Fibroblast of the conjunctiva (primary cell): ENCODE measurements at regions not wholly inside any gene's neighbourhood (a gene's known extent, or its start where the extent isn't known, plus 50 kb on each side); places are given as distances from the start of the nearest gene placed in this dataset.
"Not testable (repeated sequence)": the region's sequence is repeated elsewhere in the genome, so short reads cannot be mapped to it uniquely, and the experiment has no call there.

Experiments used
- DNase-seq: peaks from one replicate; pipeline ENCODE4 v3.0.0-alpha.2; 2010; ENCODE audit warnings: low read depth

DNA sequence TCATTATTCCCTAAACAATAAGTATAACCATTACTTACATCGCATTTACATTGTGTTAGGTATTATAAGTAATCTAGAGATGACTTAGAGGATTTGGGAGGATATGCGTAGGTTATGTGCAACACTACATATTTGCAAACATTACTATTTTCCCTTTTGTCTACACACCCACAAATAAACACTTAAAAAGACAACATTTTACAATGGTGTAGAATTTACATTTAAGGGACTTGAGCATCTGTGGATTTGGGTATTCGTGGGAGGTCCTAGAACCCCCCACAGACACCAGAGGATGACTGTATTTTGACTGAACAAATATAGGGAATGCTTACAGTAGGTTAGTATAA is 220.2 kb upstream of the MYO3A start:
- DNase-seq = no peak

DNA sequence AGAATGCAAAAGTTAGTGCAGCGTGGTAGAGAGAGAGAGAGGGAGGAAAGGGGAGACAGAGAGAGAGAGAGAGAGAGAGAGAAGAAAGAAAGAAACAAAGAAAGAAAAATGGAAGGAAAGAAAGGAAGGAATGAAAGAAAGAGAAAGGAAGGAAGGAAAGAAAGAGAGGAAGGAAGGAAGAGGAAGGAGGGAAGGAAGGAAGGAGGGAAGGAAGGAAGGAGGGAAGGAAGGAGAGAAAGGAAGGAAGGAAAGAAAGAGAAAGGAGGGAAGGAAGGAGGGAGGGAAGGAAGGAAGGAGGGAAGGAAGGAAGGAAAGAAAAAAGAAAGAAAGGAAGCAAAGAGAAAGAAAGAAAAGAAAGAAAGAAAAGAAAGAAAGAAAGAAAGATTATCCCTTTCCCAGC is 209.8 kb upstream of the MYO3A start:
- no peak for DNase-seq

DNA sequence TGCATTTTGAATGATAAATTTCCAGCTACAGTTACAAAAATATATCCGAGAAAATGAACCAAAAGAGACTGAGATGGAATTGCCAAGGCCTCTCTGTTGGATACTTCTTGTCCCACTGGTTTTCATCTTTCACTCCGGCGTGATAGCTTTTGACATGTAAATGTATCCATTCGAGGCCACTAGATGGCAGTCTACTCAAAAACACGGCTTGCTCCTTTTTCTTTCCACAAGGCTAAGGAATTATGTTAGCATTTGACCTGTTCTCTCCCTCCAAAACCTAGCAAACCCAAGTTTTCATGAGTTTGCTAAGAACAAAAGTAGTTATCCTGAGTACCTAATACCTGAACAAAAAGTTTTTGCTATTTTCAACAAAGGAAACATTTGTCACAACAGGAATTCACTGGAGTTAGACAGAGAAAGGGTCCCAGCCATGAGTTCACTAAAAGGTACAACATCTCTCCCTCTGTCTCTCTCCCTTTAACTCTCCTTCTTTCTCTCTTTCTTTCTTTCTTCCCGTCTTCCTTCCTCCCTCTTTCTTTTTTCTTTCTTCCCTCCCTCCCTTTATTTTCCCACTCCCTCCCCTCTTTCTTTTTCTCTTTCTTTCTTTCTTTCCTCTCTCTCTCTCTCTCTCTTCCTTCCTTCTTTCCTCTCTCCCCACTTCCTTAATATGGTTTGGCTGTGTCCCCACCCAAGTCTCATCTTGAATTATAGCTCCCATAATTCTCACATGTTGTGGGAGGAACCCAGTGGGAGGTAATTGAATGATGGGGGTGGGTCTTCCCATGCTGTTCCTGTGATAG is 207.9 kb upstream of the MYO3A start:
- DNase-seq = peak; percentile 20

DNA sequence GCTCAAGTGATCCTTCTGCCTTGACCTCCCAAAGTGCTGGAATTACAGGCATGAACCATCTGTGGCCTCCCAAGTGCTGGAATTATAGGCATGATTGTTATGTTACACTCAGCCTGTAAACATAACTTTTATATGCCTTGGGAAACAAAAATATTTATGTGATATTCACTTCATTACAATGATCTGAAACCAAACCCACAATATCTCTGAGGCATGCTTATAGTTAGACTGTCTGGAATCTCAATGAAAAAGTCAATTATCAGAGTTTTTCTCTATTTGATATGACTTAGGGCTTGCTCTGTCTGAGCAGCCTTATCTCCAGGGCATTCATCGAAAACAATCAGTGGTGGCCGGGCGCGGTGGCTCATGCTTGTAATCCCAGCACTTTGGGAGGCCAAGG is 195.3 kb upstream of the MYO3A start:
- DNase-seq = no peak

DNA sequence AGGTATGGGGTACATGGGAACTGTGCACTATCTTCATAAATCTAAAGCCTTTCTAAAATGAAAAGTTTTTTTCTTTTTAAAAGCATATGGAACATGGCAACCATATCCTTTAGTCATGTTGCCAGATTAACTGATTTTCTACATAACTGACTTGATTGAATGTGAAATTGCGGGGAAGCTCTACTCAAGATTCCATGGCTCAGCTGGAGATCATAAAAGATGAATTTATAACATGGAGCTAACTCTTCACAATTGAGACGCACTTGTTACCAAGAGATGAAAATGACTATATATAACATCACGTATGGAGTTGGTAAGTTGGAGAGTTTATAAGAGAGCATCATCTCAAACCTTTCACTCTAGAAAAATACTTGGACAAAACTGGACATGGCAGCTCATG is 190.2 kb upstream of the MYO3A start:
- DNase-seq = no peak

DNA sequence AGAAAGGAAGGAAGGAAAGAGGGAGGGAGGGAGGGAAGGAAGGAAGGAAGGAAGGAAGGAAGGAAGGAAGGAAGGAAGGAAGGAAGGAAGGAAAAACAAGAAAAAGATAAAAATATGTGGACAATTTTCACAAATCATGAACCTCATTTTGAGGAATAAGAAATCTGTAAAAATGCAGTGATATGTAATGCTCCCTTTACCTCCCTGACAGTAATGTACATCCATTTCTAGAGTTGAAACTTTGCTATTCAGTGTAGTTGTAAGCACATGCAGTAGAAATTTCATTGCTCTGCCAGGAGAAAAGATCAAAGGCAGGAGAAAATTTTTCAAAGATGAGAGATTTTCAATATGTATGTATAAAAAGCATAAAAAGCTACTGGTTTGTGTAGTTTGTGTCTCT is 189.5 kb upstream of the MYO3A start:
- DNase-seq = no peak

DNA sequence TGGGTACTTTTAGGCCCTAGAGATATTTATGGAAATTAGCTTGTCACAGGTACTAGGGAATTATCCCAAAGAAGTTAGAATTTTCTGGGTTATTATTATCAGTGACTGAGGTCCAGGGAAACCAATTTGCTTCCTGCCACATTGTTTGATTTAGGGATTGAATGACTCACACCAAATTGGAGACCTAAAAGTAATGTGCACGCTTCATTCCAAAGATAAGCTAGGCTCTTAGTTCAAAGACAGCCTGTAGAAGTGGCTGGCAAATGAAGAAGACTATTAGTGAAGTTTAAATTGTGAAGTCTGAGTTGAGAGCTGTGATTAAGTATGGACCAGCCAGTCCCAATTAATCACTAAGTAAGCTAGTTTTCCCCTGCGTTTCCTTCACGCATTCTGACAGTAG is 188.1 kb upstream of the MYO3A start:
- DNase-seq = no peak

DNA sequence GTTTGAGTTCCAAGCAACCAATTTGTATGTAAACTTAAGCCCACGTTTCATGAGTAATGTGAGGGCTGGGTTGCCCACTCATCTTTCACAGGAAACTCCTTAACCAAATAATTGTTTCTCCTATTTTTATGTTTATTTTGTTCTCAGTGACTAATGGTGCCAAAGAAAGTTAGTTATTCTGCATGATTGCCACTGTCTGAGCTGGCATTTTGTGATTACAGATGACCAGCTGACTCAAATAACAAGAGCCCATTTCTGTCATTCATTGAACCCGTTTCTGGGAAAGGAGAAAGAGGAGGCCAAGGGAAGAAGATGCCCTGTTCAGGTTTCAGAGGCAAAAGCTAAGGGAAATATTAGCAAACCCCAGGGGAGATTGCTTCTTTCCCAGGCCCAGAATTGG is 186.9 kb upstream of the MYO3A start:
- no peak for DNase-seq

DNA sequence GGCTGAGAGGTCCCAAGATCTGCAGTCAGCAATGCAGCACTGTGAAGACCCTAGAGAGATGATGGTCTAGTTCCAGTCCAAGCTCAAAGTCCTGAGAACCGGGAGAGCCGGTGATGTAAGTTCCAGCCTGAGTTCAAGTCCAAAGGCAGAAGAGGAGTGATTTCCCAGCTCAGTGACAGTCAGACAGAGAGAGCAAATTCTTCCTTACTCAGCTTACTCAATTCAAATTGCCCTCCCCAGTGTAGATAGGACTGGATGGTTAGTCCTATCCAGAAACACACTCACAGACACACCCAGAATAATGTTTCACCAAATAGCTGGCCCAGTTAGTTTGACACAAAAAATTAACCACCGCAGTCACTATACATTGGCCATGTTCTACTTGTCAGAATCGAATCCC is 185.5 kb upstream of the MYO3A start:
- DNase-seq = no peak

DNA sequence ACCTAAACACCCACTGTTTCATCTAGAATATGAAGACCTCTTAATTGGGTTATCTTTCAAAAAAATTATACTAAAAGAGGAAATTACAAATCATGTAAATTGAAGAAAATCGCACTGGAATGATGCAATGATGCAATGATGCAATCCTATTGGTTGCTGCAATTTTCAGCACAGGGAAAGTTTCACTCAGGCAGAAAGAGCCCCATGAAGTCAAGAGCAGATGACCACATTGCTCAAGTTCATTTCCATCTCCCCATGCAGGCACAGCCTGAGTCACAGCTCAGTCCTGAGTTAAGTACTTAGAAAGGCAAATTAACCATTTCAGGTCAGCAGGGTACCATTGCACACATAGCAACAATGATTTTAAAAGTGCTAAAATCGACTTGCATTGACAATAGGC is 180.3 kb upstream of the MYO3A start:
- DNase-seq = no peak

DNA sequence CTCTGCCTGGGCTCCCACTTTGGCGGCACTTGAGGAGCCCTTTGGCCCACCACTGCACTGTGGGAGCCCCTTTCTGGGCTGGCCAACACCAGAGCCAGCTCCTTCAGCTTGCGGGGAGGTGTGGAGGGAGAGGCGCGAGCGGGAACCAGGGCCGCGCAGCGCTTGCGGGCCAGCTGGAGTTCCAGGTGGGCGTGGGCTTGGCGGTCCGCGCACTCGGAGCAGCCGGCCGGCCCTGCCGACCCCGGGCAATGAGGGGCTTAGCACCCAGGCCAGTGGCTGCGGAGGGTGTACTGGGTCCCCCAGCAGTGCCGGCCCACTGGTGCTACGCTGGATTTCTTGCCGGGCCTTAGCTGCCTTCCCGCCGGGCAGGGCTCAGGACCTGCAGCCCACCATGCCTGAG is 178.2 kb upstream of the MYO3A start:
- DNase-seq = not testable (repeated sequence)

DNA sequence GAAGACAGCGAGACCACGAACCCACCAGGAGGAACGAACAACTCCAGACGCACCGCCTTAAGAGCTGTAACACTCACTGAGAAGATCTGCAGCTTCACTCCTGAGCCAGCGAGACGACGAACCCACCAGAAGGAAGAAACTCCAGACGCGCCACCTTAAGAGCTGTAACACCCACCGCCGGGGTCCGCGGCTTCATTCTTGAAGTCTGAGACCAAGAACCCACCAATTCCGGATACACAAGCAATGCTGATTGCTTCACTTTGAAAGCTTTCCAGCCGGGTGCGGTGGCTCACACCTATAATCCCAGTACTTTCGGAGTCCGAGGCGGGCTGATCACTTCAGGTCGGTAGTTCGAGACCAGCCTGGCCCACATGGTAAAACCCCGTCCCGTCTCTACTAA is 177.2 kb upstream of the MYO3A start:
- DNase-seq = no peak

DNA sequence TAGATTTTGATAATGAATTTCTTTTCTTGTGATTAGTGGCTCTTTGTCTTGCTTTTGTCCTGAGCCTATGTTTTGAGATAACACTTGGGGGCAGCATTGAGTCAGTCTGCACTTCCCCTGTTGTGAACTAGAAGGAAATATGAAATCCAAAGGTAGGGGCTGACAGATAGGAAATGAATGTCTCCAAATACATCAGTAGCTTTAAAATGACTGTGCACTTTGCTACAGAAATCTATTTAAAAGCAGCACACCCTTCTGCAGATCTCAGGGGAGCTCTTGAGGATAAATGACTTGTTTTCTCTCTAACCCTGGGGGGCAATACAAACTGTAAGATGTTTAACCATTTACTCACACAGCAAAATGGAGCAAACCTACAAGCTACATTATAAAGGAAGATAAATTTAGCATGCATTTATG is 176.0 kb upstream of the MYO3A start:
- no peak for DNase-seq

DNA sequence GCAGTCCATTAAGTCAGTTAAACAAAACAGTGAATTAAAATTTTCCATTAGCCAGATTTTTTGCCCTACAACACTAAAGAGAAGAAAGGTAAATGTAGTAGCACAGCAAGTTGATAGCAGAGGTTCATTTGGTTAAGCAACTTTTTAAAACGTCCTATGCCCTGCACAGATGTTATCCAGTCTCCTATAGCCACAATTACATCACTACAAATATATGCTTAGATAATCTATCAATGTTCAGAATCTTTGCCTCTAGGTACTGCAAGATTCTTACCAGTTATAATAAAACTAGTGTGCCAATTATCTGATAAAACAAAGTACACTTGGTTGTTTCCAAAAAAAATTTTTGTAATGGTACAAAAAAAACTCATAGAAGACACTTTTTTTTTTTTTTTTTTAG is 175.5 kb upstream of the MYO3A start:
- no peak for DNase-seq

DNA sequence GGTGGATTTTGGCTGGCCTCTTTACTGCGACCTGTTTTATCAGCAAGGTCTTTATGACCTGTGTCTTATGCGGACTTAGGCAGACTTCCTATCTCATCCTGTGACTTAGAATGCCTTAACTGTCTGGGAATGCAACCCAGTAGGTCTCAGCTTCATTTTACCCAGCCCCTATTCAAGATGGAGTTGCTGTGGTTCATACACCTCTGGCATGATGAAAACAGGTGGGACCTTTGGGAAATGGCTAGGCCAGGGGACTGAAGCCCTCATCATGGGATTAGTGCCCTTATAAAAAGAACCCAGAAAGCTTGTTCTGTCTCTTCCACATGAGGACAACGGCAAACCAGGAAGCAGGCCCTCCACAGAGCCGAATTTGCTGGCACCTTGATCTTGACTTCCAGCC is 172.1 kb upstream of the MYO3A start:
- DNase-seq = no peak

DNA sequence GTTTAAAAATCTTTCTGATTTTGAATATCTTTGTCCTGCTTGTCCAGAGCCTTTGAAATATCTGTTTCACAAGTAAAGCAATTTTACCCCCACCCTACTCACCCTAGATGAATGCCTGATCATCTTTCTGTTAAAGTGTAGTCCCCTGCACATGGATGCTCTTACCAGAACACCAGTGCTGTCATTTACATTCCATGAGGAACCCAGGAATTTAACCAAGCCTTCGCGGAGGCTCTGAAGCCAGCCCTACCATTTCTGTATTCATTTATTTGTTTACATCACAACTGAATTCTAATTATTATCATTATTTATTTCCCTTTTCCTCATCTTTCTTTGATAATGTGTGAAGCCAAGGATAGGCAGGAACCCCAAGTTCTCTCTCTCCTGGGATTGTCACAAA is 167.8 kb upstream of the MYO3A start:
- DNase-seq = no peak

DNA sequence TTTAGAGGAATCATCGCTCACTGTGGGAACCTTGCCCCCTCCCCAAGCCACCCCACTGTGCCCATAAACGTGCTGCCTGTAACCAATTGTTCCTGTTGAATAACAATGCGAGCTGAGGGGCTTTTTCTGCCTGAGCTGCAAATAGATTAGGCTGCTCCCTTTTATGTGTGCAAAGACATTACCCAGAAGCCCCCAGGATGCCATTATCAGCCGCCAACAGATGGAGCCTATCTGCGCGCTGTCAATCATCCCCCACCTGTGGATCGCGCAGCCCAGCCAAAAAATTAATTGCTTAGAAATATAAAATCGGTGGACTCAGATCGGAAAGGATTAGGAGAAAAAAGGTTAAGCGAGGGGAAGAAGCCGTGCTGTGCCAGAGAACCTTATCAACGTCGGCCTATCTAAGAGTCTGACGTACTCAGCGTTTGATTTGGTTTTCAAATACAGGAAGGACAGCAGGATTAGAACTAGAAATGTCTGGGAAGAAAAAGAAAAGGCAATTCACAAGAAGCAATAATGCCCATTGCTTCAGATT is 167.3 kb upstream of the MYO3A start:
- no peak for DNase-seq

DNA sequence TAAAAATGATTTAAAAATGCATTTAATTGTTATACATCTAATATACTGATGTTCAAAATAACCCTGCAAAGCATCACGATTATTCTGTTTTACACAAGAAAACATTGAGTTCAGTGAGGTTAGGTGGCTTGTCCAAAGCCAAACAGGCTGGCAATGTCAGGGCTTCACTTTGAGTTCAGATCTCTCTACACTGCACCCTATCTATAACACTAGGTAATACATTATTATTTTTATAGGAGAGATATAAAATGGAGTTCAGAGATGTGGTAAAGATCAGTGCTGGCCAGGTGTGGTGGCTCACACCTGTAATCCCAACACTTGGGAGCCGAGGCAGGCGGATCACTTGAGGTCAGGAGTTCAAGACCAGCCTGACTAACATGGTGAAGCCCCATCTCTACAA is 165.9 kb upstream of the MYO3A start:
- no peak for DNase-seq

DNA sequence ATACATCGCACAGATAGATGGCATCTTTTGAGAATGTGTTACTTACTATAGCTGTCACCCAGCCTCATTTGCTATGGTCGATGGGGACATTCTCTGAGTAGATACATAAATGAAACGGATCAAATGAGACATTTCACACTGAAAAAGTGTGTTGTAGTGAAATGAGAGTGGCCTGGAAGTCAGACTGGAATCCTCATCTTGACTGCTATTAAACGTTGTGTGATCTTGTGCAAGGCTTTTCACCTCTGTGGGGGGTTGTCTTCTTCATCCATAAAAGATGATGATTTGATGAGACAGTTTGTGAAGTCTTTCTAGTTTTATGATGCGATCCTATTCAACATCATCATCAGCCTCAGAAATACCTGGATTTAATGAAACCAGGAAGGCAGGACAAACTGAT is 155.4 kb upstream of the MYO3A start:
- DNase-seq = no peak

DNA sequence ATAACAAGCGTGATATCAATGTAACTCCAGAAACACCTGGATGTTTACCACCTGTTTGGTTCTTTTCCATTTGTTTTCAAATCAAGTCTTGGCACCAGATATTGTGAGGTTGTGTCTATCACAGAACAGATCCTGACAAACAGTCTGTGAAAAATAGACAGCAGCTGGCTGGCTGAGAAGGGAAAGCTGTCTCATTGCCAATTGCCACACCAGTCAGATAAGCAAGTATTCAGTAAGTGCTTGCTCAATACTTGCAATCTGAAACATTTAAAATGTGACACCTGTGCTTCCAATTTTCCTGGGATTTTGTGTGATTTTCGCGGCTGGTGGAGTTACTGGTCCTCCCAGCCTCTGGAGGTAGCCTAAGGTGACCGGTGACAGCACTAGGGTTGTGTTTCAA is 147.9 kb upstream of the MYO3A start:
- no peak for DNase-seq

DNA sequence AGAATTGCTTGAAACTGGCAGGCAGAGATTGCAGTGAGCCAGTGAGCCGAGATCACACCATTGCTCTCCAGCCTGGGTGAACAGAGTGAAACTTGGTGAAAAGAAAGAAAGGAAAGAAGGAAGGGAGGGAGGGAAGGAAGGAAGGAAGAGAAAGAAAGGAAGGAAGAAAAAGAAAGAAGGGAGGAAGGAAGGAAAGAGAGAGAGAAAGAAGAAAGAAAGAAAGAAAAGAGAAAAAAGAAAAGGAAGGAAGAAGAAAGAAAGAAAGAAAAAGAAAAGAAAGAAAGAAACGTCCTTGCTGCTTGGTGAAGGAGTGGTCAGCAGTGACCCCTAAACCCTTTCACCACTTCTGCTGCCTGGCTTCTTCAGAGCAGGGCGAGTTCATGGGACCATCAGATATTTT is 147.1 kb upstream of the MYO3A start:
- DNase-seq = no peak

DNA sequence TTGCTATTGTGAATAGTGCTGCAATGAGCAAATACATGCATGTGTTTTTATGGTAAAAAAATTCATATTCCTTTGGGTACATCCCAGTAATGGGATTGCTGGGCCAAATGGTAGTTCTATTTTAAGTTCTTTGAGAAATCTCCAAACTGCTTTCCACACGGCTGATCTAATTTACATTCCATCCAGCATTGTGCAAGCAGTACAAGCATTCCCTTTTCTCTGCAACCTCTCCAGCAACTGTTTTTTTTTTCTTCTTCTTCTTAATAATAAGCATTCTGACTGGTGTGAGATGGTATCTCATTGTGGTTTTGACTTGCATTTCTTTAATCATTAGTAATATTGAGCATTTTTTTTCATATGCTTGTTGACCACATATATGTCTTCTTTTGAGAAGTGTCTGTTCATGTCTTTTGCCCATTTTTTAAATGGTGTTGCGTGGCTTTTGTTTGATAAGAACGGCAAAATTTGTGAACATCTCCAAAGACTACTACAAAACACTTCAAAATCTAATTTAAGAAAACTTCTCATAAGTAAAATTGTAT is 136.1 kb upstream of the MYO3A start:
- DNase-seq = no peak

DNA sequence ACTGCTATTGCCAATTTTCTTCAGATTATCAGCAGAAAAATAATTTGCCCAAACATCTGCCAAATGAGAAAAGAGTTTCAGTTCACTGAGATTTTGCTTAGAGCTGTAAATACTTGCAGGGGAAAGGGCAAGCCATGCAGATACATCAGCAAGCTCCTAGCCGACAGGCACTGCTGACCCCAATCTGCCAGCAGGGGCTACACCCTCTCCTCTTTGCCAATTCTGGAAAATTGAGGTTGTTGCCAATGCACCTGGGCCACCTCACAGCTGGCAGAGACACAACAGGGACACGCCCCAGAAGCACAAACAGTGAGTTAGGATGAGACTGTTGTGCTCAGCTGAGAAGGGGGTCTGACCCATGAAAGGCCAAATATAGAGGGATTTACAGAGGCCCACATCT is 129.5 kb upstream of the MYO3A start:
- DNase-seq = no peak

DNA sequence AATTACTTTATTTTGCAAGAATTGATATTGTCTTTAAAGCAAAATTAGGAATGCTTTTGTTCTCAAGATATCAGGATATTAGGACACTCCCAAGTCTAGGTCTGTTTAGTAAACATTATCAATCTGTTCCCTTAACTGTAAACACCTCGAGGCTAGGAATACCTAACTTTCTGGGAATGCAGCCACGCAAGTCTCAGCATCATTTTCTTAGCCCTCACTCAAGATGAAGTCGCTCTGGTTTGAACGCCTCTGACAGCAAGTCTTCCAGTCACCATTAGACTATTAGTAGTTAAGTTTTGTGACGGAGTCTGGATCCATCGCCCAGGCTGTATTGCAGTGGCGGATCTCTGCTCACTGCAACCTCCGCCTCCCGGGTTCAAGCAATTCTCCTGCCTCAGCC is 128.0 kb upstream of the MYO3A start:
- DNase-seq = no peak
